ENCODE measurements at regions not wholly inside any gene's neighbourhood (a gene's known extent, or its start where the extent isn't known, plus 50 kb on each side); places are given as distances from the start of the nearest gene placed in this dataset.

DNA sequence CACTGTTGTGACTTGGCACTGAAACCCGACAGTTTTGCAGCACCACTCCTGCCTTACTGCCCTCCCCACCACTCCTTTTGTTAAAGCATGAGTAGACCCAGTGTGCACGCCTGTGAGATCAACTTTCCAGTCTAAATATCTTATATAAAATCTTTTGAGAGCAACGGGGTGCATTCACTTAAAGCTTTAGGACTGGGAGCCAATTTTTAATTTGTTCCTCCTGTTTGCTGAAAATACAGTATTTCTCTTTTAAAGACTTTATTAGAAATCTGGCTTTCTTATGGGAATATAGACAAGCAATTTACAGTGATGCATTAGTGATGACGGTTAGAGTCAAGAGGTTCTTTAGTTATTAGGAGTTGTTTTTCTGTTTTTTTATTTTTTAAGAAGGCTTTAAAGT lies 397.5 kb downstream of the TMEM167A start:
- DNase-seq, result no peak

DNA sequence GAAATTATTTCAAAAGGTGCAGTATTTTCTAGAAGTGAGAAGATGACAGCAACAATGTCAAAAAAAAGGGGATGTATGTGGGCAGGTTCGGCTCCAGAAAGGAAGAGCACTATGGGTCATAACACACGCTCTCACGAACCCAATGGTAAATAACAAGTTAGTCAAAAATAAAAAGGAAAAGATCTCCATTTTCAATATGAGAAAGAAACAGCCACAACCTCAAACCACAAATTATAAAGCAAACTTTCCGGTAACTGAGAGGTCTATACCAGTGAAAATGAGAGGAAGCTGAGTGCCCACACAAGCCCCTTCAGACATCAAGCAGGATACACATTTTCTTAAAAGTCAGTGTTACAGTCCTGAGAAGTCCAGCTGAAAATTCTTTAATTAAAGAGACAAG lies 398.5 kb upstream of the RPS23 start:
- no peak for DNase-seq

DNA sequence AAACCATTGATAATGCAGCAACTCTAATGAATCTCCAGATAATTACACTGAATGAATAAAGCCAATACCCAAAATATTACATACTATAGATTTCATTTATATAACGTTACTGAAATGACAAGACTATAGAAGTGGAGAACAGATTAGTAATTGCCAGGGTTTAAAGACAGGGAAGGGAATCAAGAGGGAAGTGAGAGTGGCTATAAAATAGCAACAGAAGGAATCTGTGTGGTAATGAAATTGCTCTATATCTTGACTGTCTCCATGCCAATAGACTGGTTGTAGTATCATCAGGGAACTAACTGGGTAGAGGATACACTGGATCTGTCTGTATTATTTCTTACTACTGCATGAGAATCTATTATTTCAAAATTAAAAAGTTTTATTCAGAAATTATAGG lies 396.5 kb upstream of the RPS23 start:
- DNase-seq, result no peak

DNA sequence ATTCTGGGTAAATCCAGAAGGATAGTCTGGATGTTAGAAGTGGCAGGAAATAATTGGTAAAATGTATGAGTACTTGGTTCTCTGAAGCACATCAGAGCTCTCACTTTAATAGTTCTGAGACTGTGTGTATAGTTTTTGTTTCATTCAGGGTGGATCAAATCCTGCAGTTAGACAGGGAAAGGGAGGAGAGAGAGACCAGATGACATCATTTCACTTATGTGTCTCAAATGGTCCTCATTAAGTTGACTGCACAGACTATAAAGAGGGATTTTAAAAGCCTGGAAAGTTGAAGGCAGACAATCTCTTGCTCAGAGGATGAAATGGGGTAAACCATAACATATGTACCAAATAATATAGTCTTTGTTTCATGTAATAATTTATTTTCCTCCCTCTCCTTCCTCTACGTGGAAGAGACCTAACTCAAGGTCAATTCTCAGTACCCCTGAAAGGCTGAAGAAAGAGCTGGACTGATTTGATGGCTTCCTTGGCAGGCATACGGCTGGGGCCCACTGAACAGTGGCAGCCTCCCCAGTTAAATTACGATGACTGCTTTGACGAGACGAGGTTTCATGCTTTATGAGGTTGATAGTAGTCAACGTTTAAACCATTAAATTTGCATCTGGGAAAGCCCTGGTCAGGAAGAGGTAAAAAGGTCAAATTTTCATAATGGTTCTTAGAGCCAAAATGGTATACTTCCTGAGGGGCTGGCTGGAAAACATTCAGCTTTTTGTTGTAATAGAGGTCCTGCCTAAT lies 395.1 kb upstream of the RPS23 start:
- no peak for DNase-seq

DNA sequence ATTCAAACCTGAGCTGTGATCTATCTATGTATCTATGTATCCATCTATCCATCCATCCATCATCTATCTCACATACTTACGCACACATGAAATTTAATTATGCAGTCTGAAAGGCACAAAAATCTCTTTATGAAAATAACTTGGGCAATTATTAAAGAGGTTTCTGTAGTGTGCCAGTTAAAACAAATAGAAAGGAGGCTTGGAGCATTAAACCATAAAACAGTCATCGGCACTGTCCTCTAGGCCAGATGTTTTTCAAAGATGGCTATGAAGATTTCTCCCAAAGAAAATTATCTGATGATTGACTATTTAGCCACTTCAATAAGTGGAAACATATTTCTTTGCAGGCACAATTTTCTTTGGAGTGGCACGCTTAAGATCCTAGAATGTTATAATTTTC lies 392.5 kb upstream of the RPS23 start:
- no peak for DNase-seq

DNA sequence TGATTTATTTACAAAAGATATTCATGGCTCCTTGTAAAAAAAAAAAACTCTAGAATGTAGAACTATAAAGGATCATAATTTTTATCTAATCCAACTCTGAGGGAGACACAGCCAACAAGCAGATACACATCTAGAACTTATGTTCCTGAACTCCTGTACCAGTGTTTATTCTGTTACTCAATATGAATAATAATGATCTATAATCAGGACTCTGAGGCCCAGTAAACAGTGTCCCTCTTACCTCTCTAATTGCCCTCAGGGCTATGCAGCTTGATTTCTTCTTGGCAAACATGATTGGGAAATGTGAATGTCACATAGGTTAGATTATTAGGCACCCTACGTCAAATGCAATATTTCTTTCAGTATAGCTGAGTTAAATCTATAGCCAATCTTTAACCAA lies 391.6 kb upstream of the RPS23 start:
- DNase-seq, result no peak

DNA sequence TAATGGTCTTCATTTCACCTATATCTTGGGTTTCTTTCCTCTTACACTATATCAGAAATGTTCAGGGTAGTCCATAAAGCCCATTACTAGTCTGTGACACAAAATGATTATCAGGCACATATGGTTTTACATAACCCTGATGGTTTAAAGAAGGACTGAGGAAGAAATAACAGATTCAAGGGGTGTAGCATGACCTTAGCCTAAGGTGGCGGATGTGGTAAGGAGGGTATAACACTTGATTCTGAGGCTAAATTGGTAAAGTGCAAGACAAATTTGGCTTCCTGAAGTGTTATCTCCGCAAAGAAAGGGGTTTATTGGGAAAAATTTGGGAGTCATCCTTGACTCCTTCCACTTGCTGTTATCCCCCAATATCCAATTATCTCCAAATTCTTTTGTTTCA lies 388.2 kb upstream of the RPS23 start:
- DNase-seq, result no peak

DNA sequence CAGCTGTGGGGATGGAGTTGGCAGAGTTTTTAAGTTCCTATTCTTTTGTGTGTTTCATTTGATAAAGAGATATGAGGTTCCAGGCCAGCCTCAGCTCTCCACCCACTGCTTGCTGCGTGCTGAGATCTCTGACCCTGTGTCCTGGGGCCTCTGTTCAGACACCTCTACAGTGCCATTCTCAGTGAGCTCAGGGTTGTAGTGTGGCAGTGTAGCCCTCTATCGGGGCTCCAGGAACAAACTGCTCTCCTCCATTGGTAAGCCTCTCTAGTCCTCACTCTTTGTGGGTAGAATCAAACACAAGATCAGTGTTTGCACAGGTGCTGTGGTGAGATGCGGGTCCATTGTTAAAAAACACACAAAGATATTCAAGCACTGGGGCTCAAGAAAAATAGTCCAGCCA lies 386.6 kb upstream of the RPS23 start:
- DNase-seq, result no peak

DNA sequence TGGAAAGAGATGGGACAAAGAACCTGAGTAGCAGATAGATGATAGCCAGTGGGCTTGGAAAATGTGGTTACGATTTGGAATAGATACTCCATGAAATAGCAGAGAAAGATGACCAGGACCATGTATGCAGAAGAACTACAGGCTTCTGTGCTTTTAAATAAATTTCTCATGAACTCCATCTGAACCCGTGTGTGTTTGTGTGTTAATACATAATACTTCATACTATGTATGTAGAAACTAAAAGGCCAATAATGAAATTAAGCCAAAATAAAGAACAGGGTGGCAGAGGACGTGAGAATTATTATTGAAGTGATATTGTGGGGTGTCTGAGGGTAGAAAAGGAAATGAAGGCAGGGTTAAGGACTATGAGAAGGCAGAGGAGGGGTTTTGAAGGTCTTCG lies 385.1 kb upstream of the RPS23 start:
- no peak for DNase-seq

DNA sequence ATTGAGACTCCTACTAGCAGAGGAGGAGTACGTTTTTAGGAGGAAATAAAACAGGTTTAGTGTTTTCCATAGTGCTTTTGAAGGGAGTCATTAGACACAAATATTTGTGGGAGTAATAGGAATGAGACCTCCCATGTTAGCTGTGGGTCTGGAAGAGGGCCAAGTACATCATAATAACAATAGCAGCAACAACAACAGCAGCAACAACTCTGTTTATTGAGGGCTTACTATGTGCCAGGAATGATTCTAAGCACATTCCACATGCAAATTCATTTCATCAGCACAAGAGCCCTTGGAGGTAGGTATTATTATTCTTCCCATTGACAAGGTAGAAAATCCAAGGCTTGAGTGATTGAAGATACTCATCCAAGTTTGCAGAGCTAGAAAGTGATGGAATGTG lies 384.2 kb upstream of the RPS23 start:
- DNase-seq, result no peak

DNA sequence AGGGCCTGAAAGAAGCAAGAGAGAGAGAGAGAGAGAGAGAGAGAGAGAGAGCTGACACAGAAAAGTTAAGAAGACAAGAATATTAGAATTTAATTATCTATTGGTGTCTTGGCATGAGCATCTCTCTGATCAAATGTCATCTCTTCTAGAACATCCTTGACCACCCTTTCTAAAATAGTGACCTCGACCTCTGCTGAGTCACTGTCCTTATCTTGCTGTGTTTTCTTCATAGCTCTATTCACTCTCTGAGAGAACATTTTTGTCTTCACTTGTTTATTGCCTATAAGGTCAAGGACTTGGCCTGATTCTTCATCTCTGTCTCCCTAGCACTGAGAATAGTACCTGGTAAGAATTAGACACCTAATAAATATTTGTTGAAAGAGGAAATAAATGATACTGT lies 383.8 kb upstream of the RPS23 start:
- no peak for DNase-seq

DNA sequence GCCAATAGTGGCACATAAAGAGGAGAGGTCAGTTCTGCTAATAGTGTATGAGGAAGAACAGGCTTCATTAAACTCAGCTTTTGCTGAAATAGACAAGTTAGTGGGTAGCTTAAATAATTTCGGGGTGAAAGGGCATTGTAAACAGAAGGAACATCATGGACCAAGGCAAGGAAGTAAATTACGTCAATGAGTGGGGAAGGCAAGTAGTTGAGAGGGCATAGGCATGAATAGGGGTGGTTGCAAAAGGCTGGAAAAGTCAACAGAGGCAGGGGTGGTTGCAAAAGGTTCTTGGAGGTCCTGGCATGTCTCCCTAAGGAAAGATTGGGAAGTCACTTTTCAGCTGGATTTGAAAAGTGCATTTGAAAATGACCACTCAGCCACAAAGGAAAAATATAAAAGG lies 383.3 kb upstream of the RPS23 start:
- no peak for DNase-seq

DNA sequence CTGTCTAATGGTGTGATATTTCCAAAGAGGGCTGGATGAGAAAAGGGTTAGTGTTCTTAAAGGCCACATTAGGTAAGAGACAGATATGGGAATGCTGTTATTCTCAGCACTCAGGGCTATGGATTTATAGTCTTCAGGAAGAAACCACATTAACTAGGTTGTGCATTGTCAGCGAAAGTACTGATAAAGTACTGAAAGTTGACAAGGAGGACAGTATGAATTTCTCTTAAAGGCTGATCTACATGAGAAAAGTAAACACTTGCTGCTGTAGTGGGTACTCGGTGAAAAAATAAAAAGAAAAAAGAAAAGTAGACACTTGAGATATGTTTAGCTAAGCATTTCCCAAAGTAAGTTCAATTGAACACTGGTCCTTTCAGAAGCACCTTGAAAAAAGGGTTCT lies 381.0 kb upstream of the RPS23 start:
- DNase-seq, result no peak

DNA sequence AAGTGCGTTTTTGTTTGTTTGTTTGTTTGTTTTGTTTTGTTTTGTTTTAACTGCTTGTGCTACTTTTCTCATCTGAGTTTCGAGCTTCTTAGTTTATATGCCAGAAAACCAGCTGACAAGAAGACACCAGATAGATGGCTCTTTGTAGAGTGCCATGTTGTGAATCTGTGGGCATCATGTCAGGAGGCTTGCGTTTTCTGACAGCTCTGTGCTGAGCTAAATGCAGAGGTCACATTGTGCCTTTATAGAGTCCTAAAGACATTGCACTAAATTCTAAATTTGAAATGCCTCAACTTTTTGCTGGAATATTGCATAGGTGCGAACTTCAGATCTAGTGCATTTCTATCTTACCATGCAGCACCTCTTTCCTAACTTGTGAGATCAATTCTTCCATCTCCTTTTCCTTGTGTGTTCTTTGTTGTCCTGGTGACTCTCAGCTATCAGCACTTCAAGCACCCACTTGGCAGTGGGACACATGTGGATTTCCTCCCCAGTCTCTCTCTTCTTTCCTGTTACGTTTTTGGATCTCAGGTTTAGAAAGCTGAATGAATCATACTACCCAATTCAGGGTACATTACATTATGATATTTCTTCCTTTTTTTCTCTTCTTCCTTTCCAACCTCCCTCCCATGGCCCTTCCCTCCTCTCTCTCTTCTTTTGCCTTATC lies 379.0 kb upstream of the RPS23 start:
- DNase-seq, result no peak

DNA sequence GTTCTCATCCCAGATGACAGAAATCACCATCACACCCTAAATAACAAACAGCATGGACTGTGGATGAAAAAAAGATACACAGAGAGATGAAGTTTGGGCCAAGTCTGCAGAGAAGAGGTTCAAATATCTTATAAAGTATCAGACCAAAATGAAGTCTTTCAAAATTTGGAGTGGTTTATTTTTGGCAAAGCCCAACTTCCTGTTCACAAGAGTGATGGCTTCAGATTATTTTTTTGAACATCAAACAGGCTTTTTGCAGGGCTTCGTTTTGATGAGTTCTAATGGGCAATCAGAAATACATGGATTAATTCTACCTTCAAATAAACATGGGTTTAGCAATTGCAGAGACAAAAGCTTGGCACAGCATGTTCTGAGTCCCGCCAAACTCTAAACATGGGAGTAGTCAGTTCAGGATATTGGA lies 378.2 kb upstream of the RPS23 start:
- DNase-seq, result no peak

DNA sequence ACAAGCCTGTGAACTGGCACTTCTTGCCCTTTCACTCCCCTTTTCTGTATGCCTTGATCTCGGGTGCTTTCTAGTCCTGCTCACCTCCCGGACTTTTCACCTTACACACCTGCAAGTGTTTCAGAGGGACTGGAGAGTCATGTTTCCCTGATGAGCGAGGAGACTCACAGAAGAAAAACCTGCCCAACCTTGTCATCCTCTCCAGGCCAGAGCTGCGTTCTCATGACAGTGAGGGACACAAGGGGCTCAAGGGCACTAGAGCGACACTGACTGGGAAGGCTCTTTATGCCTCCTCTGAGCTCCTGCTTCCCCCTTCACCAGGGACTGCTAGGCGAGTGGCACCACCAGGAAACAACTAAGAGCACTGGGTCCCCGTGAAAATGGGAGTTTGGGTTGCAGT lies 376.9 kb upstream of the RPS23 start:
- no peak for DNase-seq

DNA sequence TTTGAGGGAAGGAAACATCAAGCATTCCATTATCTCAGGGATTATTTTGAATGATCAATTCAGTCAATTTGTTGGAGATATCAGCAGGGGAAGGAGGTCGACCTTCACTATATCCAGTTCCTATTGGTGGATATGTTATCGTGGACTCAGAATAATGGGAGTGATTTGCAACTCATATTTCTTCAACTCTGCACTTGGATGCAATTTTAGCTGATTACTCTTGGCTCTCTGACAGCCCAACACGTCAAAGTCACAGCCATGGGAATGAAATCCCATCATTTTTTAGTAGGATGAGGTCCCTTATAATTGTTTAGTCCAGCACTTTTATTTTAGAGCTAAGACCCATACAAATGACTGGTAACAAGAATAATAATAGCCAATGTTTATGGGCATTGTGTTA lies 371.8 kb upstream of the RPS23 start:
- no peak for DNase-seq

DNA sequence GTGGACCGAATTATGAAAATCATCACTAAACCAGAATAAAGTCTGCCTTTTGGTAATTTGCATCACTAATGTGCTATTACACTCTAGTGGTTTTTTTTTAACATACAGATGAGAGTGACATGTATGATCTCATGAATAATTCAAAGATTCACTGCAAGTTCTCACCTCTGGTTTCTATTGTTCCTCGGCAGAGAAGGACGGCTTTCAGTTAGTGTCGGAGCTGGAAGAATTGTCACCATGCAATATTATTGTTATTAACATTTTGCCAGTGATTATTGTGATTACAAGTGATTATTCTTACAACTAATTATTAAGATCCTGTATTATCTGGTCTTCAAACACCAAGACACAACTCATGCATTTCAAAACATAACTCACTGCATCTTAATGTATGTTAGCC lies 366.6 kb upstream of the RPS23 start:
- DNase-seq, result no peak

DNA sequence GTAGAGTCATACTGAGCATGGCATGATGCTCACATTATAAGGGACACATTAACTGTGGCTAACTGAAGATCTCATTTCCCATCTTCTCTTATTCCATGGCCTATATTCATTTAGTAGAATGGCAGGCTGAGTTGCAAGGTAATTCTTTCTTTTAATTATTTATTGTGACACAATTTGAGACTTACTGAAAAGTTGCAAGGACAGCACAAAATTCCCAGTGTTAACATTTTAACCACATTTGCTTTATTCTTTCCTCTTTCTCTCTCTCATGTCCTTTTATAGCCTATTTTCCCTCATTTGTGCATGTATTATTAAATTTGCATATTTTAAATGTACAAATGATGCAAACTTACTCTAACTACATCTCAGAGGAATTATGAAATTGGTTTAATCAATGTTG lies 366.1 kb upstream of the RPS23 start:
- DNase-seq, result no peak

DNA sequence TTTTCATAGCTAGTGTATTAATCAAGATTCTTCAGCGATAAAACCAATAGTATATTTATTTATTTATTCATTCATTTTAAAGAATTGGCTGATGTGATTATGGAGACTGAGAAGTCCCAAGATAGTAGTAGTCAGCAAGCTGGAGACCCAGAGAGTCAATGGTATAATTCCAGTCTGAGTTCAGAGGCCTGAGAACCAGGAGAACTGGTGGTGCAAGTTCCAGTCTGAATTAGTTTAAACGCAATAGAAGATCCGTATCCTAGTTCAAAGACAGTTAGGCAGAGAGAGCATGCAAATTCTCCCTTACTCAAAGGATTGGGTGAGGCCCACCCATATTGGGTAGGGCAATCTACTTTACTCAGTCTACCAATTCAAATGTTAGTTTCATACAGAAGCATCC lies 364.2 kb upstream of the RPS23 start:
- no peak for DNase-seq

DNA sequence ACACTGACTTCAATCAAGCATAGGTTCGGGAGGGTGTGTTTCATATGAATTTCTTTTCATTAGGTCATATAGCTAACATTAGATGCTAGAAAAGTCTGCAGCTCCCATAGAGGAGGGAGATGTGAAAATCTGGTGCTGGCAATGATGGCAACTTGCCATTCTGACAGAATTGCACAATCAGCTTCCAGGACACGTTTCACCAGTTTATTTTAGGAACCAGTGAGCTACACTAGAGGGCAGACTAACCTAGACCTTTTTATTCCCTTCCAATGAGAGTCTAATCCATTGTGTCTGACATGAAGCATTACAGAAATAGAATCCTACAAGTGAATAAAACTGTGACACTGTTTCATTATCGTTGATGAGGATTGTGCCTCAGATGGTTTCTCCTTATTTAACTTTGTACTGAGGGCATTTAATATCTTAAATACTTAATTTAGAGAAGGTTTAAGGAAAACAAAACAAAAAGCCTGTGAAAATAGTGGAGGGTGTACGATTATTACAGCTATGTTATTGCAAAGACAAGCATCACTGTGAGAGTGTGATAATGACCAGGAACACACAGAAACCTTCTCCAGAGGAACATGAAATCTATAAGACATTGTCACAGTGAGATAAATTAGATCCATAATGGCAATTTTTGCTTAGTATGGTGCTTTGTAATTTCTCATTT lies 363.3 kb upstream of the RPS23 start:
- DNase-seq, result peak; percentile 72

DNA sequence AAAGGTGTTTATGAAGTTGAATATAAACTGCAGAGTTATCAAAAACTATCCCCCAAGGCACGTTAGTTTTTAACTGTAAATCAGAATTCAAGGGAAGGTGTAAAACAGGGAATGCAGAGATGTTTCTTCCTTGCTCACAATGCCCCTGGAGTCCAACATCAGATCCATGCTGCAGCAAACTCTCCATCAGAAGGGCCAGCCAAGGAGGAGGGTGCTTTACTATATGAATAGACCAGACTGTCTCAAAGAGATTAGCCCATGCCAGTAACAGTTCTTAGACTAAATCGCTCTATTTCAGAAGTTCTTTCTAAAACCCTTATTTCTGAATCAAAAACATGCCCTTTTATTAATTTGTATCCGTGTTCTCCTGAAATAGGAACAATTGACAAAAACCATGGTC lies 362.8 kb upstream of the RPS23 start:
- DNase-seq, result no peak

DNA sequence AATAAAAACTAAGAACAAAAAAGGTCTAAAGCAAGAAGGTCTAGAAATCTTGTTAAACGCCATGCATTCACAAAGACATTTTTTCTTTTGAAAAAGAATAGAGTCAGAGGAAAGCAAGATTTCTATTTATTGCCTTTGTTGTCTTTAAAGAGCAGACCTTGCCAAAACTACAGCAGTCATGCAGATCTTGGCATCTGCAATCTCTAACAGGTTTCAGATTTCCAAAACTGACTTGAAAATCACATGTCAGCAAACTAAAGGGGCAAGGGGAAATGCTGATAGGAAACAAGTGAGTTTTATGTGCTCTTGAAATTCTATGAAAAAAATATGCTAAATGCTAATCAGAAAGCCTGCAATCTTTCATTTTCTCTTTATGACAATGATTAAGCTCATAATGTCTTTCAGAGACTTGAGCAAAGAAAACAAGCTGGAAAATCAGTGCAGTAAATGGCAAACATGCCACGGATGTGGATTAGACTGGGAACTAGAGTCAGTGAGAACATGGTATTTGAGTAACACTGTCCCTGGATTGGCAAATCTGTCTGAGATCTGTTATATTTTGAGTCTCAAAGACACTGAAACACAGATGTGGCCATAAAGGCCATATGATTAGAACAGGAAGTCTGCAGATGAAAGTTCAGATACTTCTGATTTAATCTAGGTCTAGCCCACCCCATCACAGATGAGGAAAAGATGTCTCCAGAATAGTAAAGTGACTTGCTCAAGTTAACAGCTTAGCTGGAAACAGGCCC lies 361.4 kb upstream of the RPS23 start:
- DNase-seq, result no peak

DNA sequence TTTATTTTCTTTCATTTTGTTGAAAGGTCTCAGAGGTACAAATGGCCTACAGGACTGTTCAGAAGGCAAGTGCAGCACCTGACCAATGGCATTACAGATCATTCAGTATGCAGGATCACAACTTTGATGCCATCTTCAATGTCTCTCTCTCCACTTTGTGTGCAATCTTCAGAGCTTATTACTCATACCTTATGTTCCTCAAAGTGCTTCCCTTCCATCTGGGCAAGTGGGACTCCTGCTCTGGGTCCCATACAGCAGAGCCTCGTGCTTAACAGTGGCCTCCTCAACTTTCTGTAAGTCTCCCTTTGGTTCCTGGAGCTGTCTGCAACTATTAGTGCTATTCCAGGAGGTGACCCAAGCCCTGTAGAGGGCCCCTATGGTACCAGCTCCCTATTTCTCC lies 358.4 kb upstream of the RPS23 start:
- DNase-seq, result no peak

Data from HCEC 1CT (cell line).